GM19468 (cell line): ENCODE measurements at regions not wholly inside any gene's neighbourhood (a gene's known extent, or its start where the extent isn't known, plus 50 kb on each side); places are given as distances from the start of the nearest gene placed in this dataset.
"Not testable (repeated sequence)": the region's sequence is repeated elsewhere in the genome, so short reads cannot be mapped to it uniquely, and the experiment has no call there.

Experiments
- ATAC-seq: cut with Tn5 transposase; IDR thresholded peaks from one replicate; pipeline ENCODE4 v1.9.1; 2021; ENCODE audit warnings: mild to moderate bottlenecking, moderate library complexity, moderate number of reproducible peaks; ENCODE audit not compliant: unreplicated experiment; ENCODE audit errors: extremely low read depth

DNA sequence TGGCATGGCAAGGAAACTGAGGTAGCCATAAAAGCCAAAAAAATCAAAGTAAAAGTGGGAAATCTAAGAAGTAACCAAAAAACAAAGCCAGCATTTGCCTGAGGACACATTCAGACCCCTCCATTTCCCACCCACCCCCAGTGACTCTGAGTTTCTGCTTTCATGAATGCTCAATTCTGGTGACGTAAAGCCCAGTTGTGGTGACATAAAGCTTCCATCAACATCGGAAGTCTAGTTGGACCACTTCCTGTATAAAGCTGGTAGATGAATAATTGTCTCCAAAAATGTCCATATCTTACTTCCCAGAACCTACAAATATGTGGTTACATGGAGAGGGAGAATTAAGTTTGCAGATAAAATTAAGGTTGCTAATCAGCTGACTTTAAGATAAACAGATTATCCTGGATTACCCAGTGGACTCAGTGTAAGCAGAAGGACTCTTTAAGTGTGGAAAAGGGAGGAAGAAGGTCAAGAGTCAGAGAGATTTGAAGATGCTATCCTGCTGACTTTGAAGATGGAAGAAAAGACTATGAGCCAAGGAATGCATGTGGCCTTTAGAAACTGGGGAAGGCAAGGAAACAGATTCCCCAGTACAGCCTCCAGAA is 62.0 kb upstream of the ST3GAL6 start:
- no peak for ATAC-seq

- ATAC-seq, result no peak
These were observed 61.0 kb upstream of the ST3GAL6 start for GRCh38 chr3:98702166-98702565.

- ATAC-seq, result no peak
These were observed 57.9 kb upstream of the ST3GAL6 start for GRCh38 chr3:98705212-98705611.

DNA sequence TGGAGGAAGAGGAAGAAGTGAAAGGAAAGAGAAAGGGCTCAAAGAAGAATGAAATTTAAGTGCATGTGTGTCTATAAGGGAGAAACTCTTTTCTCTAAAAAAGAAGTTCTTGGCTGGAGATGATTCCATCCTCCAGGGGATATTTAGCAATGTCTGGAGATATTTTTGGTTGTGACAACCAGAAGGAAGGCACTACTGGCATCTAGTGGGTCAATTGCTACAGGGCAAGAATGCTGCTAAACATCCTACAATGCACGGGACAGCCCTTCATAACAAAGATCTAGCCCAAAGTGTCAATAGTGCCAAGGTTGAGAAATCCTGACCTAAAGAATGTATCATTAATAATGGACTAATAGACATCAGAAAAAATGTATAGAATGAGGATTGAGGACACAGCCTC is 57.4 kb upstream of the ST3GAL6 start:
- no peak for ATAC-seq

- not testable (repeated sequence) for ATAC-seq
These were observed 54.5 kb upstream of the ST3GAL6 start for GRCh38 chr3:98708681-98709080.

GRCh38 chr3:98709441-98709840 is 53.7 kb upstream of the ST3GAL6 start:
- no peak for ATAC-seq

DNA sequence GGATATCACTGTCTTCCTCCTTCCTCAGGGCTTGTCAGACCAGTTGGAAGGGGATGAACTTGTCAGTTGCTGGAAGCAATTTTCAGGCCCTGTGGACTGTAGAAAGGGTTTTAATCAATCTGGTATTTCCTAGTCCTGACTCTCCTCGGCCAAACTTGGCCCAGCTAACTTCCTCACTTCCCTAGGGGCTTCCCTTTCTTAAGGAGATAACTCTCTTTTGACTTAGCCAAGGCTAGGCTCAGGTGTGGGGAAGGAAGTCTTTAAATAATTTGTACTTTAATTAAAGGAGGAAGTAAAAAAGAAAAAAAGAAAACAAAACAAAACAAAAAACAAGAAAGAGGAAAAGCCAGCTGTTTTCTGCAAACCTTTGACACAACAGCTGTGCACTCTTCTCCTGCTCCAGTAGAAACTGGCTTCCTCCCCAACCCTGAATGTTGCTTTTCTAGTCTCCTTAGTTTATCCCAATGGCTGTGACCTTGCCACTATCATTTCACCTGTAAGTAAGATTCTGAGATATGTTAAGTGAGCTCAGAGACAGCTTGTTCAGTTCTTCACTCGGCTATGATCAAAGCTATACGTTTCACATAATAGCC is 53.0 kb upstream of the ST3GAL6 start:
- no peak for ATAC-seq

DNA sequence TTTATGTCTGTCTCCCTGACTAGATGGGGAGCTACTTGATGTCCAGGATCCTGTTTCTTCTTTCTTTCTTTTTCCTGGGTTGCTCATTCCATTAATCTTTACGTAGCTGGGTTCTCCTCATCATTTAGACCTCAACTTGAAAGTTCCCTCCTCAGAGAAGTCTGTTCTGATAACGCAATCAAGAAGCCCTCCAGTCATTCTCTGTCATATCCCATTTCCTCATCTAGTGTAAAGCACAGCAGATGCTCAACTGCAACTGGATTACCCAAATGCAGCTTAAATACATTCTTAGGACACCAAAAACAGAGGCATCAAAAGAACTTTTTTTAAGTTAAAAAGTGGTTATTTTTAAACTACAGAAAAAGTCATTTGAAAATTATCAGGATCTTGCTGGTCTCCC is 51.7 kb upstream of the ST3GAL6 start:
- no peak for ATAC-seq

DNA sequence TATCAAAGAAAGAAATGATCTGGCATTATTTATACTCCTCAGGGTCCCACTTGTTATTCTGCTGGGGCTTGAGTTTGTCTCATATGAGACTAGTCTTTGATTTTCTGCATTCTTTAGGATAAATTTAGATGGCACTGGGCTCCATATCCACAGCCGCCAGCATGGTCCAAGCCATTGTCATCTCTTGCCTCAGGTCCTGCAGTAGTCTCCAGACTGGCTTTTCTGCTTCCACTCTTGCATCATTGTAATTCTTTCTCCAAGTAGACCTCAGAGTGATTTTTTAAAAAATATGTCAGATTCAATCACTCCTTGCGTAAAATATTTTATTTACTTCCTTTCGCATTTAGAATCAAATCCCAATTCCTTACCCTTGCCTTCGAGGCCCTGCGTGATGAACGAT is 50.4 kb upstream of the ST3GAL6 start:
- no peak for ATAC-seq

- not testable (repeated sequence) for ATAC-seq
These were observed 49.8 kb upstream of the ST3GAL6 start for GRCh38 chr3:98713332-98713731.
